ENCODE measurements at regions not wholly inside any gene's neighbourhood (a gene's known extent, or its start where the extent isn't known, plus 50 kb on each side); places are given as distances from the start of the nearest gene placed in this dataset.

GRCh38 chr11:15505155-15505554 lies 390.4 kb downstream of the INSC start:
- TF ChIP-seq CTCF (conservative IDR thresholded peaks at IDR 0.05; ENCODE audit: low read depth, low read length) (no peak), EZH2 (IDR thresholded peaks at IDR 0.05; ENCODE audit: borderline replicate concordance, low read depth, low read length, poor library complexity, severe bottlenecking) (no peak)
